HTR-8/SVneo (cell line): ENCODE measurements at regions not wholly inside any gene's neighbourhood (a gene's known extent, or its start where the extent isn't known, plus 50 kb on each side); places are given as distances from the start of the nearest gene placed in this dataset.

Experiments
- DNase-seq: peaks from one replicate; pipeline ENCODE4 v3.0.0; 2011; ENCODE audit warnings: low spot score, mixed read lengths; ENCODE audit not compliant: insufficient read length
- FAIRE-seq: peaks from 2 replicates; lab custom pipeline; 2011; peaks lifted over from hg19 to GRCh38; lab: Jason Lieb, UNC

- DNase-seq (no peak), FAIRE-seq (no peak)
These were observed 117.0 kb upstream of the NEBL start for GRCh38 chr10:21014141-21014540.

- no peak for FAIRE-seq
- no peak for DNase-seq
These were observed 114.4 kb upstream of the NEBL start for GRCh38 chr10:21011433-21012018.

GRCh38 chr10:21010615-21011014 lies 113.5 kb upstream of the NEBL start:
- no peak for DNase-seq
- FAIRE-seq = no peak

GRCh38 chr10:21003240-21003822 lies 106.2 kb upstream of the NEBL start:
- FAIRE-seq (no peak), DNase-seq (no peak)

- DNase-seq = no peak
These were observed 105.2 kb upstream of the NEBL start for GRCh38 chr10:21002091-21002878.

GRCh38 chr10:20999699-21000098 lies 102.6 kb upstream of the NEBL start:
- DNase-seq (no peak), FAIRE-seq (no peak)

More at GRCh38 chr10:21002091-21002878, 105.2 kb upstream of the NEBL start:
- no peak for FAIRE-seq

- no peak for FAIRE-seq
- DNase-seq = no peak
These were observed 100.9 kb upstream of the NEBL start for GRCh38 chr10:20998036-20998435.

- DNase-seq = no peak
- FAIRE-seq = no peak
These were observed 98.2 kb upstream of the NEBL start for GRCh38 chr10:20995123-20995987.

- no peak for DNase-seq
- FAIRE-seq = no peak
These were observed 96.9 kb upstream of the NEBL start for GRCh38 chr10:20993830-20994527.

- no peak for FAIRE-seq
- DNase-seq = no peak
These were observed 96.3 kb upstream of the NEBL start for GRCh38 chr10:20993389-20993788.

GRCh38 chr10:20991526-20991925 lies 94.4 kb upstream of the NEBL start:
- no peak for FAIRE-seq
- DNase-seq = no peak

- FAIRE-seq = no peak
These were observed 93.5 kb upstream of the NEBL start for GRCh38 chr10:20990604-20991003.

GRCh38 chr10:20988357-20988983 lies 91.4 kb upstream of the NEBL start:
- no peak for DNase-seq
- no peak for FAIRE-seq

More at GRCh38 chr10:20990604-20991003, 93.5 kb upstream of the NEBL start:
- DNase-seq = no peak

GRCh38 chr10:20986049-20986448 lies 88.9 kb upstream of the NEBL start:
- DNase-seq = no peak
- FAIRE-seq = no peak

- no peak for FAIRE-seq
- no peak for DNase-seq
These were observed 87.6 kb upstream of the NEBL start for GRCh38 chr10:20984662-20985061.

GRCh38 chr10:20981419-20981953 lies 84.4 kb upstream of the NEBL start:
- no peak for DNase-seq
- no peak for FAIRE-seq

- no peak for DNase-seq
- no peak for FAIRE-seq
These were observed 81.5 kb upstream of the NEBL start for GRCh38 chr10:20978617-20979016.

GRCh38 chr10:20977300-20977699 lies 80.2 kb upstream of the NEBL start:
- FAIRE-seq = no peak
- no peak for DNase-seq

GRCh38 chr10:20976891-20977290 lies 79.8 kb upstream of the NEBL start:
- FAIRE-seq (no peak), DNase-seq (no peak)
